ENCODE measurements at regions not wholly inside any gene's neighbourhood (a gene's known extent, or its start where the extent isn't known, plus 50 kb on each side); places are given as distances from the start of the nearest gene placed in this dataset.
"Not testable (repeated sequence)": the region's sequence is repeated elsewhere in the genome, so short reads cannot be mapped to it uniquely, and the experiment has no call there.

DNA sequence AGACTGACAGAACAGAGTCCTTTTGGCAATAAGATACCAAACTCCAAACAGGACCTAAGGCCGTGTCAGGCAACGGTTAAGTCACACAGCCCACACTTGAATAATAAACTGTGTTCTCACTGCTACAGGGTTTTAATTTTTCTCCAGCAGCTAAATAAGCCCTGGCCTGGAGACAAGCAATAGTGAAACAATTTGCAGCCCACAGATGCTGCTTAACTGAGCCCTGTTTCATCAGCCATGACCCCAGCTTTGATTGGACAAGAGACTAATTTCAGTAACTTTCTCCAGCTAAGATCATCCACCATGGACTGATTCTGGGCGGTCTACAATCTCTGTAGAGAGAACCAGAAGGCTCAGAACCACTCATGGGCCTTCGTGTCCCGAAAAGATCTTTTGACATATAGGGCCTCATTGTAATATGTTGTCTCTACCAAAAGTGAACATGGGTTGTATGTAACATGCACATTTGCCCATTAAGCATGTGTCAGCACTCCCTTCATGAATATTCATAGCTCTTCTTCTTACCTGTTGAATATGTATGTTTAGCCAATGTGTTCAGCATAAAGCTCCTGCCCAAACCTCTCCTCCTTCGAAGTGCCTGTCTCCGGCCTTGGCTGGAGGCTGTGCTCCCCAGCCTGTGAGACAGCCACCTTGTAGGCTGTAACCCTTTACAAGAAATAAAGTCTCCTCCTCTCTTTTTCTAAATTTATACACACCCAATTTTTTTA is 223.1 kb upstream of the AKR1E2 start:
- no peak overlapping the region for H3K27ac ChIP-seq
- TF ChIP-seq CTCF (conservative IDR thresholded peaks at IDR 0.05), result no peak

- TF ChIP-seq CTCF (conservative IDR thresholded peaks at IDR 0.05), result no peak
- no peak overlapping the region for H3K27ac ChIP-seq
Observed at GRCh38 chr10:4599471-4599870, 226.5 kb upstream of the AKR1E2 start.

- H3K27ac ChIP-seq, result not testable (repeated sequence)
Observed at GRCh38 chr10:4597898-4598297, 228.1 kb upstream of the AKR1E2 start.

DNA sequence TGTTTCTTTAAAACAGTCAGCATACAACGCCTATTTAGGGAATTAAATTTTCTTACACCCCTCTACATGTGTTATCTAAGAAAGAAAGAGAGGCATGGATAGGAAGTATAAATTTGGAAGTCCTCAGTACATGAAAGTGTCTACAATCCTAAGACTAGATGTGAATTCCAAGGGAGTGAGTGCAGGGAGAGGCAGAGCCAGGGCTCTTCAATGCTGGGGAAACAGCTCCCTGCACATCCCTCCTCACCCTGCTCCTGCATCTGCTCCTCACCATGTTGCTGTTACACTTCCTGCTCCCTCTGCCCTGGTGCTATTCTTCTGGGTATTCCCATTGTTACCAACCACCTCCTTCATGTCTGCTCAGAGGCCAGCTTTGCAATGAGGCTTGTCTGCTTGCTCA is 229.1 kb upstream of the AKR1E2 start:
- H3K27ac ChIP-seq, result no peak overlapping the region
- TF ChIP-seq CTCF (conservative IDR thresholded peaks at IDR 0.05), result no peak

- no peak overlapping the region for H3K27ac ChIP-seq
- no peak for TF ChIP-seq CTCF (conservative IDR thresholded peaks at IDR 0.05)
Observed at GRCh38 chr10:4595719-4596319, 230.2 kb upstream of the AKR1E2 start.

DNA sequence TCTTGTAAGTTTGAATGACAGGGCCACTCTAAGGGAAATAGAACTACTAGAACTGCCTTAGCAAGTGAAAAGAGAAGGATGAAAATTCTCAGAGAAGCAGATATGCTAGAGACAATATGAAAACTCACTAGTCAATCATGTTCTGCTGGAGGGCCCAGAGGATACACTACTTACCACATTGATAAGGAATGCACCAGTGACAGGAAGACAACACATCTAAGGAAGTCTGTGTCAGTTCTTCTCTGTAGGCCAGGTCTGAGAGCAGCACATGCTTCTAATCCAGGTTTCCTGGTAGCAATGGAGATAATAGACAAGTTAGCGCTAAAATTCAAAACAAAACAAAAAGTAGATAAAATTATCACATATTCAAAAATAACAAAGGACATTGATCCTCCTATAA is 235.2 kb upstream of the AKR1E2 start:
- H3K27ac ChIP-seq, result no peak overlapping the region
- TF ChIP-seq CTCF (conservative IDR thresholded peaks at IDR 0.05), result no peak

- H3K27ac ChIP-seq, result no peak overlapping the region
- TF ChIP-seq CTCF (conservative IDR thresholded peaks at IDR 0.05), result no peak
Observed at GRCh38 chr10:4588824-4589223, 237.2 kb upstream of the AKR1E2 start.

GRCh38 chr10:4587466-4587865 is 238.5 kb upstream of the AKR1E2 start:
- TF ChIP-seq CTCF (conservative IDR thresholded peaks at IDR 0.05), result no peak
- no peak overlapping the region for H3K27ac ChIP-seq

Measured in VCaP (cell line).